ENCODE measurements at regions not wholly inside any gene's neighbourhood (a gene's known extent, or its start where the extent isn't known, plus 50 kb on each side); places are given as distances from the start of the nearest gene placed in this dataset.
"Not testable (repeated sequence)": the region's sequence is repeated elsewhere in the genome, so short reads cannot be mapped to it uniquely, and the experiment has no call there.

DNA sequence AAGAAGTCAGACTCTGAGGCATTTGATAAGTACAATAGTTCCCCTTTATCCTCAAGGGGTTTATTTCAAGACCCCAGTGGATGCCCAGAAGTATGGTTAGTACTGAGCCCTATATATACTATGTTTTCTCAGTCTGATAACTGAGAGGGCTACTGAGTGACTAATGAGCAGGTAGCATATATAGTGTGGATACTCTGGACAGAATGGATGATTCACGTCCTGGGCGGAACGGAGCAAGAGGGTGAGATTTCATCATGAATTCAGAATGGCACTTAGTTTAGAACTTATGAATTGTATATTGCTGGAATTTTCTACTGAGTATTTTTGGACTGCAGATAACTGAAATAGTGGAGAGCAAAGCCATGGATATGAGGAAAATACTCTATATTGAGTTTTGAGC lies 457.6 kb downstream of the PLK2 start:
- no peak for DNase-seq

GRCh38 chr5:57993866-57994265 lies 466.0 kb downstream of the PLK2 start:
- DNase-seq, result no peak

DNA sequence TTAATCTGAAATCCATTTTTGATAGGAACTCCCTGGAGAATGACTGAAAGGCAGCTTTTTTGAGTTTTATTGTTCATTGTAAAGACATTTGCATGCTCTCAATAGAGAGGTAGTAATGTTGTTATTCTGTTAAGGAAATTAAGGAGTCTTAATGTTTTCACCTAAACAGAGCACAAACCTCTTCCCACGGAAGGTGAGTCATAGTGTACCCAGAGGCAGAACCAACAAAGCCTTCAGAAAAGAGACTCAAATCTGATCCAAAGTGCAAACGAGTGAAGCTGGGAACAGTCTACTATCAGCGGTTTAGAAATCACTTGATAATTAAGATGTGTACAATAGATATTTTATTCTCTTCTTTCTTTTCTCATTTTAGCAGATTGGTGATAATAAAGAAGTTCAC lies 470.5 kb downstream of the PLK2 start:
- no peak for DNase-seq

GRCh38 chr5:57988813-57989212 lies 471.1 kb downstream of the PLK2 start:
- no peak for DNase-seq

DNA sequence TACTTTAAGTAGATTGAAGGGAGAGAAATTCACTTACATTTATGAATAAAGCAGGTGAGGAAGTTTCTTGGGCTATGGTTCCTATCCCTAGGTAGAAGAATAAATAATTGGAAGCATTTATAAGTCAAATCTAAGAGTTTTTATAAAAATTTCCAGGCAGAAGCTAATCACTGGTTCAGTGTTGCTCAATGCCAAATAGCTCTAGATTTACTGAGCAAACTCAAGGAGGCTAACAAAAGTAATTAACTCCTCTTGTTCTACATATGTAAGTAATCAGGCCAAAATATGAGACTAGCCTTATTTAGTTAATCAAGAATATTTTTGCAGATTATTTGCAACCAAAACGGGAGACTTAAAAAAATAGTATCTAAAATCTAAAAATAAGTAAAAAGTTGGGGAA lies 472.3 kb downstream of the PLK2 start:
- DNase-seq, result no peak

- peak; percentile 13 for DNase-seq
These were observed 473.0 kb downstream of the PLK2 start for GRCh38 chr5:57986761-57987341.

GRCh38 chr5:57983426-57983825 lies 476.5 kb downstream of the PLK2 start:
- no peak for DNase-seq

GRCh38 chr5:57979671-57980070 lies 480.2 kb downstream of the PLK2 start:
- DNase-seq, result no peak

DNA sequence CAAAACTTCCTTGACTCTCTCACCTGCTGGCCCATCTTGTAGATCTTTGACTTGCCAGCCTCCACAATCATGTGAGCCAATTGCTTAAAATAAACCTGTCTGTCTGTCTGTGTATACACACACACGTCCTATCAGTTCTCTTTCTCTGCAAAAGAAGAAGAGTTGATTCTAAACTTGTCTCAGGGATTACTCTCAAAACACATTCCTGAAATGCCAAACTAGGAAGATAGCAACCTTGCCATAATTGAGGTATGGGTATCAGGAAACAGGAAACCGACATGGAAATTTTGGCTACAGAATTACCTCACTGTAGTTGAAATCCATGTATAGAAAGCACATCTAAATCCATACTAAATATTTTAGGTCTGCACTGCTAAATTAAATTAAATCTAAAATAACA lies 483.4 kb downstream of the PLK2 start:
- DNase-seq, result no peak

GRCh38 chr5:57972099-57972498 lies 487.8 kb downstream of the PLK2 start:
- DNase-seq, result not testable (repeated sequence)

DNA sequence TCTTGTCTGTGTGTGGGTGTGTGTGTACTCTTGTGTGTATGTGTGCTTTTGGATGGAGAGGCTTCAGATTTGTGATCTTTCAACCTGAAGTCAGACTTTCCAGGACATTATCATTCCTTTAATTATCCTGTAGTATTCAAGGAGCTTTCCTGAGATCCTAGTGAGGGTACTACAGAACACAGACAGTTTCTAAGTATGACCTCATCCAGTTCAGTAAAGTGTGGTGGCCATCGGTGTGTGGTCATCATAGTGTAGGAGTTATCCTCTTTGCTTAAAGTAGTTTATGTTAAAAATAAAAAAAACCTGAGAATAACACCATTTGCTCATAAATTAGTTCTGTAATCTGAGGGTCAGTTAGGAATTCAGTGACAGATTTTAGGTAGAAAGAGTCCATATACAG lies 478.0 kb upstream of the ACTBL2 start:
- no peak for DNase-seq

GRCh38 chr5:57956636-57957035 lies 474.0 kb upstream of the ACTBL2 start:
- DNase-seq, result no peak

GRCh38 chr5:57955511-57955910 lies 472.9 kb upstream of the ACTBL2 start:
- DNase-seq, result no peak

GRCh38 chr5:57953792-57954191 lies 471.2 kb upstream of the ACTBL2 start:
- DNase-seq, result no peak

- DNase-seq, result no peak
These were observed 468.1 kb upstream of the ACTBL2 start for GRCh38 chr5:57950616-57951228.

DNA sequence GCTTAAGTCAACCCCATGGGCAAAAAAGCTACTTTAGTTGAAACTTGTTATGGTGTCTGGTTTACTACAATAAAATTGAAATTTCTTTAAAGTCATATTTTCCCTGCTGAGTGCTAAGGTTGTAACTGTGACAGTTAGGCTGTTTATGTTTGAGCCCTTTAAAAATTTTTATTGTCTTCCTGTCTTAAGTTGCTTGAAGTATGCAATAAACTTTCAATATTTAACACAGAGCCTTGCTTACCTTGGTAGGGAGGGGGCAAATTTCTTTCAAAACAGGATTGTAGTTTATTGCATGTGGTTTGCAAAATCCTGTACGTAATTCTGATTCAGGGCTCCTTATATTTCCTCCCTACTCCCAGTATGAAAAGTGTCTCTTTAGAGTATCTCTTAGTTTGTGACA lies 465.5 kb upstream of the ACTBL2 start:
- no peak for DNase-seq

DNA sequence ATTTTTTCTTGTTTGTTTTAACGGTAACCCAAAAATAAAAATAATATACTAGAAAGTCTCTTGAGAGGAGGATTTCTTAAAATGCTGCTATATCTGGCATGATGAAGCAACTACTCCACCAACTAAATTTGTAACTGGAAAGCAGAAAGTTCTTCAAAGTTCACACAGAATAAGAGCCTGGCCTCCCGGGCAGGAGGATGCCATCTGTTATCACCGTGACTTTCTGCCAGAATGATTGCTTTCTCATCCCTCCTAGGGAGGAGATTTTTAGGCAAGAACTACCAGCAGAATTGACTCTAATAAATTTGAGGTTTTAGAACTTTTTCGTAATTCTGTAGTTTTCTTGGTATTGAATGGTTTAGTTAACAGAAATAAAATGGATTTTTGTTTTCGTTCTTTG lies 464.6 kb upstream of the ACTBL2 start:
- DNase-seq, result no peak

DNA sequence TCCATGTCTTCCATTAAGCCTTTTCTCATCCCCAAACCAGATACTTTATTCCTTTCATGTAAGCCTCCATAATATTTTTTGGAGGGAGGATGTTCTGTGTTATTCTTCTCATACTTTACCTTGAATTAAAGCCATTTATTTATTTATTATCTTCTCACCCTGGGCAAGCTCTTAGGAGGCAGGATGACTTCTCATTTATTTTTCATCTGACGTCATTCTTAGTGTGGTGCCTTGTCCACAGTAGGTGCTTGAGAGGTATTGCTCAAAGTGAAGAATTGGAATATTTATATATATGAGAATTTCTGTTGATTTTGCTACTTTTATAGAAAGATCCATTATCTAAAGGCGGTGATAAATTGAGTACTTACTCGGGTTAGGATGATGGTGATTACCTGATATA lies 458.3 kb upstream of the ACTBL2 start:
- DNase-seq, result no peak

- DNase-seq, result no peak
These were observed 457.6 kb upstream of the ACTBL2 start for GRCh38 chr5:57940236-57940635.

GRCh38 chr5:57939771-57940170 lies 457.2 kb upstream of the ACTBL2 start:
- DNase-seq, result no peak

- no peak for DNase-seq
These were observed 456.7 kb upstream of the ACTBL2 start for GRCh38 chr5:57939335-57939734.

DNA sequence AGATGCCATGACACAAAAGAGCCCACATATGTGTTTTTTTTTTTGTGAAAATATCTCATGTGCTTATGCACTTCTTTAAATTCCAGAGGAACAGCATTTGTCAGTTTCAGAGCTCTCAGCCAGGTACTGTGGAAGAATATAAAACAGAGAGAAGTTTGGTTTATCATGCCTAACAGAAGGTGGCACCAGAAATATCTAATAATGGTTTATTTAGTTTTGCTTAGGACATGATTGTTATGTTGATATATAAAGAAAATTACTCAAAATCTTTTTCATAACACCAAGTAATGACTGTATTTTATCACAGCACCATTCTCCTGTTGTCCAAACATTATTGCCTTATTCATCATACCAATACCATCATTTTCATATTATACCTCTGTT lies 455.6 kb upstream of the ACTBL2 start:
- DNase-seq, result no peak

- DNase-seq, result no peak
These were observed 455.0 kb upstream of the ACTBL2 start for GRCh38 chr5:57937501-57938173.

GRCh38 chr5:57937025-57937424 lies 454.4 kb upstream of the ACTBL2 start:
- no peak for DNase-seq

DNA sequence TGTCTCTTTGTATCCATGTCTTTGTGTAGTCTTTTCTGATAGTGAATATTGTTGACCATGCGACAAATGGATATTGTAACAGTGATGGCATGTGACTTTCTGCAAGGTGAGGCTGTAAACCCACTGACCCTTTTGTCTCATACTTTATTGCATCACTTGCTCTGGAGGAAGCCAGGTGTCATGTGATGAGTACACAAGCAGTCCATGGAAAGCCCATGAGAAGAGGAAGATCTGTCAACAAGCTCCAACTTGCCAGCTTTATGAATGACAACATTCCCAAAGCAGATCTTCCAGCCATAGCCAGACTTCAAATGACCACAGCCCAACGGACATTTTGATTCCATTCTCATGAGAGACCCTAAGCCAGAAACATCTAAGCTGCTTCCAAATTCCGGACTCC lies 450.1 kb upstream of the ACTBL2 start:
- DNase-seq, result no peak
